Esophagus squamous epithelium (tissue), 4 donors: ENCODE measurements at regions not wholly inside any gene's neighbourhood (a gene's known extent, or its start where the extent isn't known, plus 50 kb on each side); places are given as distances from the start of the nearest gene placed in this dataset.

ENCODE experiments used
- POLR2A ChIP-seq, 4 donors: fragments of 450-650 bp; IDR thresholded peaks; one replicate each; pipeline ENCODE4 v1.6.1; 2017; ENCODE audit warnings: antibody characterized with exemption in 4 of 4, mild to moderate bottlenecking in 4 of 4, moderate library complexity in 3 of 4
- TF ChIP-seq, protein P1 (sequence below), 6 experiments: fragments of 450-650 bp in 4 of 6; fragments of 200-600 bp in 2 of 6; sonication (generic) in 2 of 6; IDR thresholded peaks; one replicate each; pipeline ENCODE4 v1.5.1; 2016 to 2019; ENCODE audit warnings: antibody characterized with exemption in 6 of 6, mild to moderate bottlenecking in 4 of 6, moderate library complexity in 4 of 6

DNA sequence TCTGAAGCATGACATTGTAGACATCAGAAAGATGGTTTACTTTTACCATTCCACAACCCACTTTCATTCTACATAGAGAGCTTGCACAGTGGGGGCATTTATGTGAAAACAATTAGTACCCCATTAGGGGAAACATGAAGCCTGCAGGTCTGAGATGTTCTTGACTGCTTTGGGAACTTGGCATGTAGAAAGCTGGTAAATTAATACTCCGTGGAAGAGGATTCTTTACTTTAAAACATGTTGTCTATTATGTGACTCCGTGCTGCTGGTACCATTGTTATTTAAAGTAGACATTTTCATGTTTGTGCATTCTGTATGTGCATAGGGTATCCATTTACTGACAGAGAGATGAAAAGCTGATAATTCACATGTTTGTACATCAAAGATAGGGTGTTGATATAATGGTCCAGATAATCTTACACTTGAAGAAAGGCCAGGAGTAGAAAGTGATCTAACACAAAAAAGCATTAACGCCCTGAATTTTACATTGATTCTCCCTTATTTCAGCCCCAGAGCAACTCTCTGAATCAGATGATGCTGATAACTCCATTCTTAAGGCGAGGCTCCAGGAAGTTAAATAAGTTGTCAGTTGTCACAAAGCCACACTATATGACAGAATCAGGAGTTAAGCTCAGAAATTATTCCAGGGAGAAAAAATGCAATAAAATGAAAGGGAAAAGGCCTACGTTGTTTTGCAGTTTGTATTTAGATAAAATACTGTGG lies 50.1 kb upstream of the CD180 start:
- TF ChIP-seq, protein P1, sequence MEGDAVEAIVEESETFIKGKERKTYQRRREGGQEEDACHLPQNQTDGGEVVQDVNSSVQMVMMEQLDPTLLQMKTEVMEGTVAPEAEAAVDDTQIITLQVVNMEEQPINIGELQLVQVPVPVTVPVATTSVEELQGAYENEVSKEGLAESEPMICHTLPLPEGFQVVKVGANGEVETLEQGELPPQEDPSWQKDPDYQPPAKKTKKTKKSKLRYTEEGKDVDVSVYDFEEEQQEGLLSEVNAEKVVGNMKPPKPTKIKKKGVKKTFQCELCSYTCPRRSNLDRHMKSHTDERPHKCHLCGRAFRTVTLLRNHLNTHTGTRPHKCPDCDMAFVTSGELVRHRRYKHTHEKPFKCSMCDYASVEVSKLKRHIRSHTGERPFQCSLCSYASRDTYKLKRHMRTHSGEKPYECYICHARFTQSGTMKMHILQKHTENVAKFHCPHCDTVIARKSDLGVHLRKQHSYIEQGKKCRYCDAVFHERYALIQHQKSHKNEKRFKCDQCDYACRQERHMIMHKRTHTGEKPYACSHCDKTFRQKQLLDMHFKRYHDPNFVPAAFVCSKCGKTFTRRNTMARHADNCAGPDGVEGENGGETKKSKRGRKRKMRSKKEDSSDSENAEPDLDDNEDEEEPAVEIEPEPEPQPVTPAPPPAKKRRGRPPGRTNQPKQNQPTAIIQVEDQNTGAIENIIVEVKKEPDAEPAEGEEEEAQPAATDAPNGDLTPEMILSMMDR (IDR thresholded peaks at IDR 0.05), result no peak
- TF ChIP-seq POLR2A (IDR thresholded peaks at IDR 0.05), result no peak
